CD8-positive, alpha-beta memory T cell (primary cell): ENCODE measurements at regions not wholly inside any gene's neighbourhood (a gene's known extent, or its start where the extent isn't known, plus 50 kb on each side); places are given as distances from the start of the nearest gene placed in this dataset.
"Not testable (repeated sequence)": the region's sequence is repeated elsewhere in the genome, so short reads cannot be mapped to it uniquely, and the experiment has no call there.

ENCODE experiments used
- CTCF ChIA-PET: fragments of 350-600 bp; sonication (Branson Sonifier 250); formaldehyde crosslinking; loops from one replicate; lab custom pipeline; 2021; ENCODE audit warnings: antibody characterized with exemption; lab: Charles Lee
- POLR2A ChIA-PET: fragments of 350-600 bp; sonication (Branson Sonifier 250); formaldehyde crosslinking; loops from one replicate; lab custom pipeline; 2021; ENCODE audit warnings: antibody characterized with exemption; lab: Charles Lee
- DNase-seq, 5 donors: peaks; one replicate each; pipeline versions ENCODE4 v3.0.0 to v3.0.0-alpha.2; 2020 to 2022; ENCODE audit warnings: mixed read lengths in 1 of 5
- H3K27ac ChIP-seq: one replicate; pipeline ENCODE4 v1.7.0; 2013; ENCODE audit warnings: low read depth, mild to moderate bottlenecking, low read length, moderate library complexity
- H3K27me3 ChIP-seq: 2 replicates; pipeline ENCODE4 v1.7.0; 2013; ENCODE audit warnings: low read length, mild to moderate bottlenecking; ENCODE audit not compliant: insufficient read depth, poor library complexity, severe bottlenecking
- H3K36me3 ChIP-seq: 2 replicates; pipeline ENCODE4 v1.7.0; 2013; ENCODE audit warnings: mild to moderate bottlenecking, low read length, moderate library complexity; ENCODE audit not compliant: insufficient read depth
- H3K4me1 ChIP-seq: 2 replicates; pipeline ENCODE4 v1.7.0; 2013; ENCODE audit warnings: mild to moderate bottlenecking, low read length, moderate library complexity; ENCODE audit not compliant: insufficient read depth
- H3K4me3 ChIP-seq: 2 replicates; pipeline ENCODE4 v1.7.0; 2013; ENCODE audit warnings: mild to moderate bottlenecking, low read length
- H3K9me3 ChIP-seq: 2 replicates; pipeline ENCODE4 v1.7.0; 2013; ENCODE audit warnings: mild to moderate bottlenecking, low read length
- H3K27ac Mint-ChIP-seq, 8 donors: one replicate each; pipeline ENCODE4 v1.8.0; 2020 to 2021; ENCODE audit warnings: mixed read lengths in 8 of 8, mild to moderate bottlenecking in 6 of 8, inconsistent platforms in 3 of 8, moderate library complexity in 3 of 8
- H3K27me3 Mint-ChIP-seq, 2 donors: one replicate each; pipeline ENCODE4 v1.8.0; 2020 to 2021; ENCODE audit warnings: mixed read lengths in 2 of 2, mild to moderate bottlenecking in 1 of 2, moderate library complexity in 1 of 2
- H3K36me3 Mint-ChIP-seq, 3 donors: one replicate each; pipeline ENCODE4 v1.8.0; 2020 to 2021; ENCODE audit warnings: mixed read lengths in 3 of 3, inconsistent platforms in 1 of 3, mild to moderate bottlenecking in 1 of 3
- H3K4me1 Mint-ChIP-seq, 3 donors: one replicate each; pipeline ENCODE4 v1.8.0; 2020 to 2021; ENCODE audit warnings: mixed read lengths in 3 of 3, inconsistent platforms in 1 of 3, mild to moderate bottlenecking in 1 of 3
- H3K4me3 Mint-ChIP-seq, 7 donors: one replicate each; pipeline ENCODE4 v1.8.0; 2020 to 2021; ENCODE audit warnings: mixed read lengths in 7 of 7, mild to moderate bottlenecking in 6 of 7, moderate library complexity in 4 of 7, inconsistent platforms in 2 of 7
- H3K9me3 Mint-ChIP-seq, 5 donors: one replicate each; pipeline ENCODE4 v1.8.0; 2020 to 2022; ENCODE audit warnings: mixed read lengths in 5 of 5, mild to moderate bottlenecking in 3 of 5, moderate library complexity in 2 of 5, inconsistent platforms in 1 of 5

DNA sequence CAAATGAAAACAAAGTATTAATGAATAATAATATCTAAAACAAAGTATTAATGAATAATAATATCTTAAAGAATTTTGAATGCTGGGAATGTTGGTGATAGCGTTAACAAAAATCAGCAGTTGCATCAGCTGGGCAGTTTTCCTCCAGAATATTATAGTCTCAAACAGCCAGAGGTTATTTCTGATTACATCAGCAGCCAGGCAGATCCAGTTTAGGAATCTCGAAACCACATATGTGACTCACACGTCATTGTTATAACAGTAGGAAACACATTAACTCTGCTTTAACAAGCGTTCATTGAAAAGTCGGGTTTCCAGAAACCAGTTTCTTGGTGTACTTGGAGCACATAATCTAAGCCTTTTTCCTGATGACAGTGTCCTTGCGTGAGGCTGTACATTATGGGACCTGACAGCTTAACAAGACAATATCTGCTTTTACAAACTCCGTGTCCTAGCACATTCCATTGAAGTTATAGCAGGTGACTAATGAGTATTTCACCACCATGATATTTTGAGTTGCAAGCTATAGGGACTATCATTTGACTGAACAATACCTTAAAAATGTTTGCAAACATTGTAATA, 559.5 kb upstream of the KLF4 start:
- peaks cover 0 to 17% (median 10%) of the 10 kb centered on the region in 5 donors for H3K9me3 Mint-ChIP-seq
- ChIA-PET POLR2A (no interaction called here), CTCF (no interaction called here)
- no peaks in the 10 kb centered on the region for H3K4me1 Mint-ChIP-seq
- peaks cover 0 to 4% of the 10 kb centered on the region in 2 donors for H3K27me3 Mint-ChIP-seq
- H3K4me3 Mint-ChIP-seq: no peak overlapping the region
- H3K4me1 ChIP-seq: no peaks in the 10 kb centered on the region
- H3K9me3 ChIP-seq: no peaks in the 10 kb centered on the region
- no peak overlapping the region for H3K27ac Mint-ChIP-seq
- H3K36me3 ChIP-seq: no peaks in the 10 kb centered on the region
- H3K4me3 ChIP-seq: no peak overlapping the region
- no peak for DNase-seq
- H3K27me3 ChIP-seq: no peaks in the 10 kb centered on the region
- no peaks in the 10 kb centered on the region for H3K36me3 Mint-ChIP-seq
- no peak overlapping the region for H3K27ac ChIP-seq

DNA sequence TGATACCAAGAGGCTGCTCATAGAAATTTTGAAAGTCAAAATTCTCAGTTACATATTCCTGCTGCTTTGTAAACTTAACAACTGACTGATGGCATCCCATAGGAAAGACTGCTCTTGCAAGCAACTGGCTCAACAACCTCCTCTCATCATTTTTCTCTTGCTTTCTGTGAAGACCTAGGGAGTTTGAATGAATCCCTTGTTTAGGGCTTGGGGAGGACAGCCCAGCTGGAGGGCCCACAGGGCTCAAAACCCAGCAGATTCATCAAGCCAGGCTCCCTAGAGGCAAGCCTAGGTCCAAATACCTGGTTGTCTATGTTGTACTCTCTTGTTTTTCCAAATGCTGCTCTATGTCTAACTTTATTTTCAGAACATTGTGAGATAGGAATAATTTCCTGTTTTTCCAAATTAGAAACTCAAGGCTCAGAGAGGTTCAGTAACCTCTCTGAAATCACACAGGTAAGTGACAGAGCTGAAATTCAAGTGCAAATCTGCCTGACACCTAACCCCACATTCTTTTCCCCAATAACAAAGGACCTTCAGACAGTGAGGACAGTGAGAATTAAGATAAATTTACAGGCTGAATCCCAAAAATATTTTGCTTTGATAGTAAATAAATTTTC, 558.9 kb upstream of the KLF4 start:
- Histone ChIP-seq H3K4me1 (no peaks in the 10 kb centered on the region), H3K9me3 (no peaks in the 10 kb centered on the region), H3K27me3 (no peaks in the 10 kb centered on the region), H3K27ac (no peak overlapping the region), H3K4me3 (no peak overlapping the region), H3K36me3 (no peaks in the 10 kb centered on the region)
- ChIA-PET POLR2A (no interaction called here), CTCF (no interaction called here)
- Mint-ChIP-seq H3K4me1 (no peaks in the 10 kb centered on the region), H3K27me3 (peaks cover 0 to 3% of the 10 kb centered on the region in 2 donors), H3K36me3 (no peaks in the 10 kb centered on the region), H3K4me3 (no peak overlapping the region), H3K9me3 (peaks cover 4 to 17% (median 13%) of the 10 kb centered on the region in 5 donors), H3K27ac (no peak overlapping the region)
- no peak for DNase-seq

DNA sequence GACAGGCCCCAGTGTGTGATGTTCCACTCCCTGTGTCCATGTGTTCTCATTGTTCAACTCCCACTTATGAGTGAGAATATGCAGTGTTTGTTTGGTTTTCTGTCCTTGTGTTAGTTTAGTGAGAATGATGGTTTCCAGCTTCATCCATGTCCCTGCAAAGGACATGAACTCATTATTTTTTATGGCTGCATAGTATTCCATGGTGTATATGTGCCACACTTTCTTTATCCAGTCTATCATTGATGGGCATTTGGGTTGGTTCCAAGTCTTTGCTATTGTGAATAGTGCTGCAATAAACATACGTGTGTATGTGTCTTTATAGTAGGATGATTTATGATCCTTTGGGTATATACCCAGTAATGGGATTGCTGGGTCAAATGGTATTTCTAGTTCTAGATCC, 558.2 kb upstream of the KLF4 start:
- H3K4me1 Mint-ChIP-seq, H3K27ac Mint-ChIP-seq, H3K4me3 ChIP-seq, H3K27me3 Mint-ChIP-seq, H3K4me1 ChIP-seq, H3K9me3 ChIP-seq, DNase-seq, H3K27ac ChIP-seq, POLR2A ChIA-PET, CTCF ChIA-PET, H3K4me3 Mint-ChIP-seq, H3K27me3 ChIP-seq, H3K36me3 ChIP-seq, H3K36me3 Mint-ChIP-seq: not testable (repeated sequence)
- peaks cover 8 to 17% (median 13%) of the 10 kb centered on the region in 5 donors for H3K9me3 Mint-ChIP-seq

DNA sequence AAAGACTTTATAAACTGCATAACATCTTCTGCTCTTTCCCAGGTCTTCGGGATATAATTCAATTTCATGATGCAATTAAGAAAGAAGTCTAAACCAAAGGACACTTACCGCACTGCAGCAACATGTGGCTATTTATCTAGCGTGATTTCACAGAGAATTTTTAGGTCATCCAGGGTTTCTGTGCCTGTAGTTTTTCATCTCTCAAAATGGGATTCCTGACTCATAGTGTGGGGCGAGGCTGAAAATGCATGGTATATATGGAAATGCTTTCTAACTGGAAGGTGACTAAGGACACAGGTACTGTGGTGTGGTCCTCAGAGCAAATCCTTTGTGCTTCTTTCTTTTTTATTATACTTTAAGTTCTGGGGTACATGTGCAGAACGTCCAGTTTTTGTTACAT, 557.7 kb upstream of the KLF4 start:
- DNase-seq: no peak
- H3K27ac ChIP-seq: no peak overlapping the region
- Mint-ChIP-seq H3K4me3 (no peak overlapping the region), H3K27me3 (no peaks in the 10 kb centered on the region), H3K4me1 (no peaks in the 10 kb centered on the region), H3K27ac (no peak overlapping the region), H3K9me3 (peaks cover 9 to 17% (median 12%) of the 10 kb centered on the region in 5 donors), H3K36me3 (no peaks in the 10 kb centered on the region)
- POLR2A ChIA-PET: no interaction called here
- no peak overlapping the region for H3K4me3 ChIP-seq
- H3K36me3 ChIP-seq: no peaks in the 10 kb centered on the region
- no peaks in the 10 kb centered on the region for H3K27me3 ChIP-seq
- no peaks in the 10 kb centered on the region for H3K9me3 ChIP-seq
- no peaks in the 10 kb centered on the region for H3K4me1 ChIP-seq
- CTCF ChIA-PET: no interaction called here

DNA sequence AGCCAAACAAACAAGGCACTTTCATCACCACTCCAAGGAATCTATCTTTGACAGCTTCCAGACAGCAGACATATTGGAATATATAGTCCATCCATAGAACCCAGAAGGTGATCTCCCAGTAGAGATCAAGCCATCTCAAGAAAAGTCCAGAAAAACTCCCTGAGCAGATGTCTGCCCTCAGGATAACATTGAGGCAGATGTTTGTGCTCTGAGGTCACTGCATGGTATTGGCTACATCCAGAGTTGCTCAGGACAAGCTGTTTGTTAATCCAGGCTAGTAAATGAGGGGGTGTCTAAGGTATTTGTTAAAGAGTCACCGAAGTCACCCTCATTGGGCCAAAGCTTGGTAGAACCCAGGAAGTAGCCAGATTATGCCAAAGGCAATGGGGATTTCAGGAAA, 556.3 kb upstream of the KLF4 start:
- DNase-seq: no peak
- POLR2A ChIA-PET: no interaction called here
- Histone ChIP-seq H3K36me3 (no peaks in the 10 kb centered on the region), H3K4me1 (no peaks in the 10 kb centered on the region), H3K27ac (no peak overlapping the region), H3K9me3 (no peaks in the 10 kb centered on the region), H3K4me3 (no peak overlapping the region), H3K27me3 (no peaks in the 10 kb centered on the region)
- no peak overlapping the region for H3K27ac Mint-ChIP-seq
- H3K4me3 Mint-ChIP-seq: no peak overlapping the region
- H3K9me3 Mint-ChIP-seq: peaks cover 8 to 17% (median 11%) of the 10 kb centered on the region in 5 donors
- H3K27me3 Mint-ChIP-seq: no peaks in the 10 kb centered on the region
- CTCF ChIA-PET: no interaction called here
- no peaks in the 10 kb centered on the region for H3K4me1 Mint-ChIP-seq
- H3K36me3 Mint-ChIP-seq: no peaks in the 10 kb centered on the region

DNA sequence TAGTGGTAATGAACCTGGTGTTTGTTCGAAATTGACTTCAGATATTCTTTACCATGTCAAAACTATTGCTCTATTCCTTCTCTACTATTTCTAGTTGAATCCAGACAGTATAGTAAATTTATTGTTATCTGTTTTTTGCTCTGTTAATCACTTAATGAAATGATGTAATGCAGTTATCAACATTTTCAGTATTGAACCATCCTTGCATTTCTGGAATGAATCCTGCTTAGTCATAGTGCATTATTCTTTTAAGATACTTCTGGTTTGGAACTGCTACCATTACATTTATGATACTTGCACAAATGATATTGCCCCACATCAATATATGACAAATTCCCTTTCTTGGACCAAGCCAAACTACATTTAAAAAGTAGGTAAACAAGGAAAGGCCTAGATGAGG, 554.0 kb upstream of the KLF4 start:
- Mint-ChIP-seq H3K27me3 (no peaks in the 10 kb centered on the region), H3K36me3 (no peaks in the 10 kb centered on the region), H3K9me3 (peaks cover 9 to 17% (median 10%) of the 10 kb centered on the region in 5 donors), H3K4me3 (no peak overlapping the region), H3K4me1 (no peaks in the 10 kb centered on the region), H3K27ac (no peak overlapping the region)
- DNase-seq: no peak
- CTCF ChIA-PET: no interaction called here
- Histone ChIP-seq H3K27ac (no peak overlapping the region), H3K4me3 (no peak overlapping the region), H3K27me3 (no peaks in the 10 kb centered on the region), H3K36me3 (no peaks in the 10 kb centered on the region), H3K4me1 (no peaks in the 10 kb centered on the region), H3K9me3 (no peaks in the 10 kb centered on the region)
- POLR2A ChIA-PET: no interaction called here

DNA sequence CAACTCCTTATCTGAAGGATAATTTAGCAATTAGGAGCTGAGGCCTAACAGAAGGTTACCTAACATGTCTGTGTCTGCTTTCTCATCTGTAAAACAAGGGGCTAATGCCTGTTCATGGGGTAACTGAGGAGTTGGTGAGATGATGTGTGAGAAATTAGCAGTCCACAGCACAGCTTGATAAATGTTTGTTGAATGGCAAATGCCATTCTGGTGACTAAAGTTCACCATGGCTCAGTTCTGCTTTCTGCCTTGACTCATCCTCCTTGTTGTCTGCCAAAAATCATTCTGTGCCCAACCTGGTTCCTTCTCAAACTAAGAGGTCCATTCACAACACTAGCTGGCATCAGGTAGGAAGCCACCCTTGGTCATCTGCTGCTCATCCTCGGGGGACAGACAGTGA, 552.0 kb upstream of the KLF4 start:
- Histone ChIP-seq H3K9me3 (no peaks in the 10 kb centered on the region), H3K36me3 (no peaks in the 10 kb centered on the region), H3K27me3 (no peaks in the 10 kb centered on the region), H3K4me3 (no peak overlapping the region), H3K27ac (no peak overlapping the region), H3K4me1 (no peaks in the 10 kb centered on the region)
- POLR2A ChIA-PET: no interaction called here
- no peak for DNase-seq
- Mint-ChIP-seq H3K27me3 (no peaks in the 10 kb centered on the region), H3K36me3 (no peaks in the 10 kb centered on the region), H3K4me3 (no peak overlapping the region), H3K27ac (no peak overlapping the region), H3K9me3 (peaks cover 8 to 14% (median 10%) of the 10 kb centered on the region in 5 donors), H3K4me1 (no peaks in the 10 kb centered on the region)
- CTCF ChIA-PET: no interaction called here

DNA sequence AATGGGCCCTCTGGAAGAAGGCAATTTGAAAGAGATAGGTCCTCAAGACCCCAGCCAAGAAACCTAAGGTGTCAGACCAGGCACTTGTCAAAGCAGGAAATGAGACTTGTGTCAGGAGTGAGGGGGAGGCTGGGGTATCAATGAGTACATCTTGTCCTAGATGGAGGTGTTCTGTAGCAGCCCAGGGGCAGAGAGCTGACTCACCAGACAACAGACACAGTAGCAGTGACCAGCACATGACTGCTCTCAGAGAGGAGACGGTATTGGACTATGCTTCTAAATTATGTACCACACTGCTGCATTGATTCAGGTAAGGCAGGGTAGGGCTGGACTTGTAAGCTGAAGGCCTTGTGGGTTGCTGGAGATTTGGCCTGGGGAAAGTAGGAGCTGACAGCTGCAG, 551.2 kb upstream of the KLF4 start:
- no peak overlapping the region for H3K4me3 ChIP-seq
- CTCF ChIA-PET: no interaction called here
- H3K4me3 Mint-ChIP-seq: no peak overlapping the region
- H3K4me1 ChIP-seq: no peaks in the 10 kb centered on the region
- H3K36me3 ChIP-seq: no peaks in the 10 kb centered on the region
- H3K27ac Mint-ChIP-seq: no peak overlapping the region
- no peaks in the 10 kb centered on the region for H3K36me3 Mint-ChIP-seq
- no peak for DNase-seq
- H3K4me1 Mint-ChIP-seq: no peaks in the 10 kb centered on the region
- no peaks in the 10 kb centered on the region for H3K27me3 ChIP-seq
- peaks cover 8 to 12% (median 10%) of the 10 kb centered on the region in 5 donors for H3K9me3 Mint-ChIP-seq
- H3K27me3 Mint-ChIP-seq: no peaks in the 10 kb centered on the region
- POLR2A ChIA-PET: no interaction called here
- H3K9me3 ChIP-seq: no peaks in the 10 kb centered on the region
- no peak overlapping the region for H3K27ac ChIP-seq
